A549 (cell line): ENCODE measurements at regions not wholly inside any gene's neighbourhood (a gene's known extent, or its start where the extent isn't known, plus 50 kb on each side); places are given as distances from the start of the nearest gene placed in this dataset.

ENCODE experiments used
- ATAC-seq, 2 experiments: fragments of 200-7000 bp in 1 of 2; fragments of >200 bp in 1 of 2; cut with Nextera tagmentation in 1 of 2; cut with Tn5 transposase in 1 of 2; 3 replicates each; pipeline versions ENCODE4 v1.8.0 to v1.9.1; 2018 to 2020; ENCODE audit warnings: mild to moderate bottlenecking in 1 of 2, moderate library complexity in 1 of 2
- CTCF ChIA-PET: fragments of 300-600 bp; sonication (Branson Sonifier 250); formaldehyde crosslinking; extraction: SDS; loops from one replicate; lab custom pipeline; 2021; ENCODE audit warnings: antibody characterized with exemption, inconsistent platforms; lab: Yijun Ruan, JAX
- POLR2A ChIA-PET: fragments of 350-600 bp; formaldehyde crosslinking; extraction: SDS; loops from one replicate; lab custom pipeline; 2021; ENCODE audit warnings: antibody characterized with exemption, inconsistent platforms; lab: Yijun Ruan, JAX
- DNase-seq, 2 experiments: peaks; one replicate each; pipeline versions ENCODE4 v3.0.0 to v3.0.0-alpha.2; 2011 to 2016; ENCODE audit warnings: low read depth in 1 of 2, low spot score in 1 of 2
- FAIRE-seq: peaks from 2 replicates; lab custom pipeline; 2011; peaks lifted over from hg19 to GRCh38; lab: Jason Lieb, UNC
- H3K27ac ChIP-seq, 2 experiments: fragments of >200 bp; sonication (Bioruptor Twin); formaldehyde crosslinking; 3 replicates each; pipeline ENCODE4 v1.5.1; 2016 to 2017
- H3K4me1 ChIP-seq: fragments of >200 bp; sonication (Bioruptor Twin); formaldehyde crosslinking; 3 replicates; pipeline ENCODE4 v1.6.1; 2016
- H3K4me2 ChIP-seq: fragments of >200 bp; sonication (Bioruptor Twin); formaldehyde crosslinking; 3 replicates; pipeline ENCODE4 v1.6.1; 2016
- H3K4me3 ChIP-seq: fragments of >200 bp; sonication (Bioruptor Twin); formaldehyde crosslinking; 3 replicates; pipeline ENCODE4 v1.5.1; 2016
- H3K9me3 ChIP-seq: fragments of >200 bp; sonication (Bioruptor Twin); formaldehyde crosslinking; 3 replicates; pipeline ENCODE4 v1.6.1; 2016
- BCL3 ChIP-seq: fragments of >200 bp; sonication (Bioruptor Twin); formaldehyde crosslinking; IDR thresholded peaks from 3 replicates; pipeline ENCODE4 v1.6.1; 2016
- CEBPB ChIP-seq, 2 experiments: fragments of >200 bp in 1 of 2; sonication (Bioruptor Twin) in 1 of 2; formaldehyde crosslinking in 1 of 2; IDR thresholded peaks; 2 replicates each; pipeline ENCODE4 v1.6.1; 2012 to 2016
- CHD4 ChIP-seq: fragments of 200-600 bp; sonication (generic); IDR thresholded peaks from 2 replicates; pipeline ENCODE4 v1.6.1; 2016; ENCODE audit warnings: antibody characterized with exemption, mild to moderate bottlenecking, borderline replicate concordance
- EHF ChIP-seq: fragments of 250-450 bp; sonication (Bioruptor Pico); IDR thresholded peaks from 2 replicates; pipeline ENCODE4 v1.5.0; 2020; ENCODE audit warnings: mild to moderate bottlenecking
- EP300 ChIP-seq, 2 experiments: fragments of >200 bp; sonication (Bioruptor Twin); formaldehyde crosslinking; IDR thresholded peaks; 2 replicates in 1 of 2; 3 replicates in 1 of 2; pipeline ENCODE4 v1.6.1; 2016 to 2017
- ESRRA ChIP-seq: fragments of 150-350 bp; IDR thresholded peaks from 2 replicates; pipeline ENCODE4 v1.6.1; 2014; ENCODE audit warnings: mild to moderate bottlenecking, low read length, borderline replicate concordance
- FOSB ChIP-seq: fragments of 250-450 bp; sonication (Bioruptor Pico); IDR thresholded peaks from 2 replicates; pipeline ENCODE4 v1.5.0; 2020; ENCODE audit warnings: mild to moderate bottlenecking, moderate library complexity
- FOSL2 ChIP-seq, 2 experiments: fragments of 450-650 bp in 1 of 2; fragments of >200 bp in 1 of 2; sonication (Bioruptor Twin) in 1 of 2; formaldehyde crosslinking; IDR thresholded peaks; 2 replicates each; pipeline versions ENCODE4 v1.5.0 to v1.6.1; 2016 to 2020; ENCODE audit warnings: mild to moderate bottlenecking in 1 of 2, moderate library complexity in 1 of 2
- FOXS1 ChIP-seq: fragments of 250-450 bp; sonication (Bioruptor Pico); IDR thresholded peaks from 2 replicates; pipeline ENCODE4 v1.5.0; 2020; ENCODE audit warnings: mild to moderate bottlenecking, moderate library complexity
- GATA3 ChIP-seq: IDR thresholded peaks from 2 replicates; pipeline ENCODE4 v1.6.1; 2012; ENCODE audit warnings: borderline replicate concordance
- HES2 ChIP-seq: fragments of >200 bp; sonication (Bioruptor Twin); formaldehyde crosslinking; IDR thresholded peaks from 2 replicates; pipeline ENCODE4 v1.6.1; 2016
- HOXA7 ChIP-seq: fragments of 250-450 bp; sonication (Bioruptor Pico); IDR thresholded peaks from 2 replicates; pipeline ENCODE4 v1.5.0; 2020; ENCODE audit warnings: mild to moderate bottlenecking, moderate library complexity
- HOXB5 ChIP-seq: fragments of 250-450 bp; sonication (Bioruptor Pico); IDR thresholded peaks from 2 replicates; pipeline ENCODE4 v1.5.0; 2020; ENCODE audit warnings: mild to moderate bottlenecking, moderate library complexity
- KDM1A ChIP-seq: fragments of 200-600 bp; sonication (generic); IDR thresholded peaks from 2 replicates; pipeline ENCODE4 v1.6.1; 2016; ENCODE audit warnings: low read depth, mild to moderate bottlenecking
- MAZ ChIP-seq: fragments of 150-350 bp; IDR thresholded peaks from 2 replicates; pipeline ENCODE4 v1.6.1; 2014; ENCODE audit warnings: antibody characterized with exemption, low read depth, low read length, borderline replicate concordance
- MYC ChIP-seq: IDR thresholded peaks from 2 replicates; pipeline ENCODE4 v1.6.1; 2012; ENCODE audit warnings: mild to moderate bottlenecking, inconsistent platforms, low read length, improper control_type of control experiment, borderline replicate concordance
- NPAS2 ChIP-seq: fragments of 250-450 bp; sonication (Bioruptor Pico); IDR thresholded peaks from 2 replicates; pipeline ENCODE4 v1.8.0; 2022; ENCODE audit warnings: mild to moderate bottlenecking, moderate library complexity, borderline replicate concordance
- NR3C1 ChIP-seq: fragments of >200 bp; sonication (Bioruptor Twin); formaldehyde crosslinking; IDR thresholded peaks from 3 replicates; pipeline ENCODE4 v1.6.1; 2017
- POLR2A ChIP-seq: IDR thresholded peaks from 2 replicates; pipeline ENCODE4 v1.6.1; 2012; ENCODE audit warnings: mild to moderate bottlenecking, low read length
- POLR2AphosphoS2 ChIP-seq: conservative IDR thresholded peaks from 2 replicates; pipeline ENCODE4 v1.6.1; 2012; ENCODE audit warnings: low read length, improper control_type of control experiment, inconsistent platforms
- RCOR1 ChIP-seq: fragments of 150-350 bp; IDR thresholded peaks from 2 replicates; pipeline ENCODE4 v1.6.1; 2014; ENCODE audit warnings: antibody characterized with exemption, low read length, low read depth
- RNF2 ChIP-seq: fragments of 200-600 bp; sonication (generic); IDR thresholded peaks from 2 replicates; pipeline ENCODE4 v1.6.1; 2016; ENCODE audit warnings: low read depth, mild to moderate bottlenecking, antibody characterized with exemption, moderate library complexity, borderline replicate concordance
- SMC3 ChIP-seq: fragments of >200 bp; sonication (Bioruptor Twin); formaldehyde crosslinking; IDR thresholded peaks from 3 replicates; pipeline ENCODE4 v1.6.1; 2018; ENCODE audit warnings: inconsistent platforms
- SREBF2 ChIP-seq: fragments of 450-650 bp; IDR thresholded peaks from 2 replicates; pipeline ENCODE4 v1.6.1; 2014; ENCODE audit warnings: mild to moderate bottlenecking, moderate library complexity
- TP53 ChIP-seq: fragments of 250-450 bp; sonication (Bioruptor Pico); IDR thresholded peaks from 2 replicates; pipeline ENCODE4 v1.5.0; 2021; ENCODE audit warnings: mild to moderate bottlenecking, moderate library complexity
- ZC3H11A ChIP-seq: fragments of 450-650 bp; IDR thresholded peaks from 2 replicates; pipeline ENCODE4 v1.6.1; 2014; ENCODE audit warnings: antibody characterized with exemption, mild to moderate bottlenecking
- ZNF302 ChIP-seq: fragments of 250-450 bp; sonication (Bioruptor Pico); IDR thresholded peaks from 2 replicates; pipeline ENCODE4 v1.9.0; 2021; ENCODE audit warnings: inconsistent platforms, mild to moderate bottlenecking, moderate library complexity
- WGBS: methylation state at CpG from one replicate; pipeline ENCODE4 v1.1.6; 2017; ENCODE audit errors: missing lambda C conversion rate; 5-methylcytosine and 5-hydroxymethylcytosine counted together
- TF ChIP-seq, protein P1 (sequence below): fragments of 150-350 bp; IDR thresholded peaks from 2 replicates; pipeline ENCODE4 v1.6.1; 2014; ENCODE audit warnings: low read depth, mild to moderate bottlenecking, low read length
- TF ChIP-seq, protein P2 (sequence below): fragments of 200-600 bp; sonication (generic); IDR thresholded peaks from 2 replicates; pipeline ENCODE4 v1.6.1; 2016; ENCODE audit warnings: antibody characterized with exemption, mild to moderate bottlenecking, moderate library complexity
- TF ChIP-seq, protein P3 (sequence below): IDR thresholded peaks from 2 replicates; pipeline ENCODE4 v1.6.1; 2012

- TF ChIP-seq RNF2: no peak
Measured at GRCh38 chr2:57182916-57183315, 863.7 kb upstream of the VRK2 start (continued).

GRCh38 chr2:57185568-57185967 is 861.0 kb upstream of the VRK2 start:
- Histone ChIP-seq H3K4me3 (no peak overlapping the region), H3K27ac (no peak overlapping the region), H3K9me3 (no peaks in the 10 kb centered on the region)
- FAIRE-seq: no peak
- ChIA-PET CTCF (no interaction called here), POLR2A (no interaction called here)
- no peak for DNase-seq
- no peak for ATAC-seq
- WGBS: 40% methylated on average over 3 of the region's 3 CpGs
- no peak for TF ChIP-seq ZNF302 (CRISPR knock-in tag)
- no peak for TF ChIP-seq FOSL2 (IDR thresholded peaks at IDR 0.05)
- TF ChIP-seq FOSL2 (CRISPR knock-in tag; IDR thresholded peaks at IDR 0.05): no peak
- TF ChIP-seq RNF2: no peak
- TF ChIP-seq POLR2A: no peak
- TF ChIP-seq EP300 (IDR thresholded peaks at IDR 0.05): no peak
- no peak for TF ChIP-seq CHD4
- TF ChIP-seq POLR2AphosphoS2: no peak
- no peak for TF ChIP-seq BCL3
- TF ChIP-seq TP53: no peak
- TF ChIP-seq, protein P1, sequence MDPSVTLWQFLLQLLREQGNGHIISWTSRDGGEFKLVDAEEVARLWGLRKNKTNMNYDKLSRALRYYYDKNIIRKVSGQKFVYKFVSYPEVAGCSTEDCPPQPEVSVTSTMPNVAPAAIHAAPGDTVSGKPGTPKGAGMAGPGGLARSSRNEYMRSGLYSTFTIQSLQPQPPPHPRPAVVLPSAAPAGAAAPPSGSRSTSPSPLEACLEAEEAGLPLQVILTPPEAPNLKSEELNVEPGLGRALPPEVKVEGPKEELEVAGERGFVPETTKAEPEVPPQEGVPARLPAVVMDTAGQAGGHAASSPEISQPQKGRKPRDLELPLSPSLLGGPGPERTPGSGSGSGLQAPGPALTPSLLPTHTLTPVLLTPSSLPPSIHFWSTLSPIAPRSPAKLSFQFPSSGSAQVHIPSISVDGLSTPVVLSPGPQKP: no peak
- TF ChIP-seq, protein P2, sequence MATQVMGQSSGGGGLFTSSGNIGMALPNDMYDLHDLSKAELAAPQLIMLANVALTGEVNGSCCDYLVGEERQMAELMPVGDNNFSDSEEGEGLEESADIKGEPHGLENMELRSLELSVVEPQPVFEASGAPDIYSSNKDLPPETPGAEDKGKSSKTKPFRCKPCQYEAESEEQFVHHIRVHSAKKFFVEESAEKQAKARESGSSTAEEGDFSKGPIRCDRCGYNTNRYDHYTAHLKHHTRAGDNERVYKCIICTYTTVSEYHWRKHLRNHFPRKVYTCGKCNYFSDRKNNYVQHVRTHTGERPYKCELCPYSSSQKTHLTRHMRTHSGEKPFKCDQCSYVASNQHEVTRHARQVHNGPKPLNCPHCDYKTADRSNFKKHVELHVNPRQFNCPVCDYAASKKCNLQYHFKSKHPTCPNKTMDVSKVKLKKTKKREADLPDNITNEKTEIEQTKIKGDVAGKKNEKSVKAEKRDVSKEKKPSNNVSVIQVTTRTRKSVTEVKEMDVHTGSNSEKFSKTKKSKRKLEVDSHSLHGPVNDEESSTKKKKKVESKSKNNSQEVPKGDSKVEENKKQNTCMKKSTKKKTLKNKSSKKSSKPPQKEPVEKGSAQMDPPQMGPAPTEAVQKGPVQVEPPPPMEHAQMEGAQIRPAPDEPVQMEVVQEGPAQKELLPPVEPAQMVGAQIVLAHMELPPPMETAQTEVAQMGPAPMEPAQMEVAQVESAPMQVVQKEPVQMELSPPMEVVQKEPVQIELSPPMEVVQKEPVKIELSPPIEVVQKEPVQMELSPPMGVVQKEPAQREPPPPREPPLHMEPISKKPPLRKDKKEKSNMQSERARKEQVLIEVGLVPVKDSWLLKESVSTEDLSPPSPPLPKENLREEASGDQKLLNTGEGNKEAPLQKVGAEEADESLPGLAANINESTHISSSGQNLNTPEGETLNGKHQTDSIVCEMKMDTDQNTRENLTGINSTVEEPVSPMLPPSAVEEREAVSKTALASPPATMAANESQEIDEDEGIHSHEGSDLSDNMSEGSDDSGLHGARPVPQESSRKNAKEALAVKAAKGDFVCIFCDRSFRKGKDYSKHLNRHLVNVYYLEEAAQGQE: no peak
- TF ChIP-seq, protein P3, sequence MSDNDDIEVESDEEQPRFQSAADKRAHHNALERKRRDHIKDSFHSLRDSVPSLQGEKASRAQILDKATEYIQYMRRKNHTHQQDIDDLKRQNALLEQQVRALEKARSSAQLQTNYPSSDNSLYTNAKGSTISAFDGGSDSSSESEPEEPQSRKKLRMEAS: no peak
- TF ChIP-seq, all 56 proteins: peak for 0
- Histone ChIP-seq H3K4me2 (no peak overlapping the region), H3K4me1 (peaks cover 6% of the 10 kb centered on the region; the same call in 2 of the 3 replicates)

DNA sequence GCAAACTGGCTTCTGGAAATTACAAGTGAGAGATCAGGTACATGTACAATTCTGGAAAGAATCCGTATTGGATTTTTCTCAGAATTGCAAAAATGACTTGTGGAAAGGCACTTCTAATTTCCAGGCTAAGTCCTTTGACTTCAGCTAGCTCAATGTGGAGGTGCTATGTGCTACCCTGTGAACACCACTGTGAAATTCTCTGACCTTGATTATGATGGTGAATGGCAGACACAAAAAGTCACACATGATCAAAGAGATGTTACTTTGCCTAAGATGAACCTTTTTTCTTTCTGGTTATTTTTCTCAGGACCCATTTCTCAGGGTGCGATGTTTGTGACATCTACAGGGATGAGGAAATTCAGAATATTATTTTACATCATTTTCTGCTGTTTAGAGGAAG is 856.6 kb upstream of the VRK2 start:
- WGBS: 24% methylated on average over 2 of the region's 2 CpGs
- CTCF ChIA-PET: no interaction called here
- no peak for FAIRE-seq
- ATAC-seq: no peak; a peak in 1 of 6 replicates
- Histone ChIP-seq H3K4me2 (no peak overlapping the region), H3K27ac (no peak overlapping the region), H3K9me3 (no peaks in the 10 kb centered on the region)
- TF ChIP-seq, protein P3: no peak
- TF ChIP-seq HOXA7 (CRISPR knock-in tag) (no peak), GATA3 (no peak), SREBF2 (no peak), CEBPB (IDR thresholded peaks at IDR 0.05) (no peak), ESRRA (no peak), ZC3H11A (no peak), FOXS1 (CRISPR knock-in tag) (no peak), RCOR1 (no peak), NR3C1 (no peak), NPAS2 (no peak), FOSB (no peak), TP53 (no peak), MYC (no peak), HOXB5 (CRISPR knock-in tag) (no peak), HES2 (no peak), SMC3 (no peak), KDM1A (no peak), EHF (no peak), MAZ (no peak)
- TF ChIP-seq, all 56 proteins: peak for 0
- Histone ChIP-seq H3K4me1 (no peaks in the 10 kb centered on the region), H3K4me3 (no peak overlapping the region)
- no peak for DNase-seq
- POLR2A ChIA-PET: no interaction called here
